NT2/D1 (cell line): ENCODE measurements at regions not wholly inside any gene's neighbourhood (a gene's known extent, or its start where the extent isn't known, plus 50 kb on each side); places are given as distances from the start of the nearest gene placed in this dataset.

ENCODE experiments used
- SUZ12 ChIP-seq: IDR thresholded peaks from 2 replicates; pipeline ENCODE4 v1.6.1; 2011; ENCODE audit not compliant: insufficient read length, insufficient read depth; ENCODE audit errors: extremely low read depth
- YY1 ChIP-seq: IDR thresholded peaks from 2 replicates; pipeline ENCODE4 v1.6.1; 2011; ENCODE audit not compliant: insufficient read length, insufficient read depth
- ZNF274 ChIP-seq: IDR thresholded peaks from 2 replicates; pipeline ENCODE4 v1.6.1; 2011; ENCODE audit warnings: mild to moderate bottlenecking, low read depth, low read length

GRCh38 chr5:167247816-167248215 lies 1043.6 kb upstream of the WWC1 start:
- TF ChIP-seq YY1 = no peak
- no peak for TF ChIP-seq ZNF274
- TF ChIP-seq SUZ12 = no peak
